ENCODE measurements at regions not wholly inside any gene's neighbourhood (a gene's known extent, or its start where the extent isn't known, plus 50 kb on each side); places are given as distances from the start of the nearest gene placed in this dataset.
A peak's percentile ranks its signal among the peaks of the same experiment; 100 is the strongest.

DNA sequence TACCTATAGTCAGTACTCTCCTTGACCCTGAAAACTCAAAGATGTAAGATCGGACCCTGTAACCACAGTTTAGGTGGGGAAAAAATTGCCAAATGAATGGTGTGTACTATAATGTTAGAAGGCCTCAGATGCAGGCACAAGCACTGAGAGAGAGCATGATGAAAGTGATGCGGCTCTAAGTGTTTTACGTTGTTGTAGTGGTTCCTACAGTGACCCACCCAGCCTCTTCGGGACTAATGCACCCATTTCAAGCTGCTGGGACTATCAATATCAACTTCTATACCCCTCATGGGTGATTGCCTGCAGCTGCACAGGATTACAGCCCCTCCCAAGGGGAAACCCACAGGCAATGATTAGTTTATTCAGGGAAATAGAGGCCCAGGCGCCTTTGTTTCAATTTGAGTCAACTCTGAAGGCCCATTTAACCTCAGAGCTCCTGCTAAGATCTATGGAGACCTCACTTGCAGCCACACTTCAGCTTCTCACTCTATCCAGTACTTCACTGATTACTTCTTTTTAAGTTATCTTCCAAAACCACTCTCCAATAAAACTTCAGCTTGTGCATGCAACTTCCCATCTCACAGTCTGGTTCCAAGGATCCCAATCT, 340.7 kb downstream of the NR2F1-AS1 start:
- Histone ChIP-seq H2BK5ac (ENCODE audit: low read depth, low read length, poor library complexity, severe bottlenecking) (no peak overlapping the region), H2BK15ac (ENCODE audit: low read depth, poor library complexity, severe bottlenecking) (no peak overlapping the region), H3K9ac (ENCODE audit: low read length) (no peak overlapping the region), H3K4ac (ENCODE audit: low read depth in 1 of 2, low read length in 2 of 2) (no peak overlapping the region), H3K79me1 (replicated peaks; ENCODE audit: low read length, poor library complexity, severe bottlenecking) (no peaks in the 10 kb centered on the region), H3K27ac (ENCODE audit: low read length, poor library complexity, severe bottlenecking) (no peak overlapping the region), H4K8ac (ENCODE audit: low read length) (no peak overlapping the region), H2AFZ (ENCODE audit: low read depth, low read length) (no peak overlapping the region), H3K23ac (ENCODE audit: low read length in 2 of 2) (no peak overlapping the region), H3K27me3 (ENCODE audit: control insufficient read depth in 1 of 2, insufficient read depth in 1 of 2, low read length in 2 of 2) (no peaks in the 10 kb centered on the region), H3K14ac (ENCODE audit: low read length in 2 of 2) (no peak overlapping the region), H3K4me1 (ENCODE audit: control insufficient read depth, insufficient read depth, low read depth, low read length) (no peaks in the 10 kb centered on the region), H3K4me2 (ENCODE audit: low read length, poor library complexity, severe bottlenecking) (no peak overlapping the region), H3K9me3 (ENCODE audit: control insufficient read depth, low read length) (no peaks in the 10 kb centered on the region), H3K18ac (ENCODE audit: low read depth in 1 of 2, low read length in 2 of 2) (no peak overlapping the region), H3K36me3 (ENCODE audit: control insufficient read depth in 1 of 2, insufficient read depth in 2 of 2, low read depth in 1 of 2, low read length in 2 of 2) (no peaks in the 10 kb centered on the region), H2BK120ac (ENCODE audit: low read depth, low read length) (no peak overlapping the region), H3K4me3 (ENCODE audit: insufficient read depth in 1 of 2, low read depth in 1 of 2, low read length in 2 of 2) (no peak overlapping the region), H2BK12ac (ENCODE audit: low read length in 2 of 2) (no peak overlapping the region), H2AK5ac (ENCODE audit: low read length, severe bottlenecking) (no peak overlapping the region), H4K91ac (ENCODE audit: low read length) (no peak overlapping the region)
- 96% methylated on average over 5 of the region's 5 CpGs for WGBS
- DNase-seq = no peak

DNA sequence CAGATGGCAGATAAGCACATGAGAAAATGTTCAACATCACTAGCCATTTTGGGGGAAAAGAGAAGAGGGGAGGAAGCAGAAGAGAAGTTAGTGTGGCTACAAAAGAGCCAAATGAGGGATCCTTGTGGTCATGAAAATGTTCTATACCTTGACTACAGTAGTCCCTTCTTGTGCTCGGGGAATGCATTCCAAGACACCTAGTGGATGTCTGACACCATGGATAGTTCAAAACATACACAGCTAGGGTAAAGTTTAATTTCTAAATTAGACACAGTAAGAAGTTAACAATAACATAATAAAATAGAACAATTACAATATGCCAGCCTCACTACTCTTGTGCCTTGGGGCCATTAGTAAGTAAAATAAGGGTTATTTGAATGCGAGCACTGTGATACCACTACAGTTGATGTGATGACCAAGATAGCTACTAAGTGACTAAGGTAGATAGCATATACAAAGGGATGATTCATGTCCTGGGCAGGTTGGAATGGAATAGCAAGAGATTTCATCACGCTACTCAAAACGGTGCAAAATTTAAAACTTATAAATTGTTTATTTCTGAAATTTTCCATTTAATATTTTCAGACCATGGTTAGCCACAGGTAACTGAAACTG, 344.1 kb downstream of the NR2F1-AS1 start:
- Histone ChIP-seq H3K23ac (ENCODE audit: low read length in 2 of 2) (no peak overlapping the region), H3K9ac (ENCODE audit: low read length) (no peak overlapping the region), H3K36me3 (ENCODE audit: control insufficient read depth in 1 of 2, insufficient read depth in 2 of 2, low read depth in 1 of 2, low read length in 2 of 2) (no peaks in the 10 kb centered on the region), H2AFZ (ENCODE audit: low read depth, low read length) (no peak overlapping the region), H2BK15ac (ENCODE audit: low read depth, poor library complexity, severe bottlenecking) (no peak overlapping the region), H3K4ac (ENCODE audit: low read depth in 1 of 2, low read length in 2 of 2) (no peak overlapping the region), H3K14ac (ENCODE audit: low read length in 2 of 2) (no peak overlapping the region), H2BK120ac (ENCODE audit: low read depth, low read length) (no peak overlapping the region), H4K8ac (ENCODE audit: low read length) (no peak overlapping the region), H3K4me3 (ENCODE audit: insufficient read depth in 1 of 2, low read depth in 1 of 2, low read length in 2 of 2) (no peak overlapping the region), H2AK5ac (ENCODE audit: low read length, severe bottlenecking) (no peak overlapping the region), H3K18ac (ENCODE audit: low read depth in 1 of 2, low read length in 2 of 2) (no peak overlapping the region), H3K9me3 (ENCODE audit: control insufficient read depth, low read length) (no peaks in the 10 kb centered on the region), H3K27ac (ENCODE audit: low read length, poor library complexity, severe bottlenecking) (no peak overlapping the region), H3K4me1 (ENCODE audit: control insufficient read depth, insufficient read depth, low read depth, low read length) (no peaks in the 10 kb centered on the region), H4K91ac (ENCODE audit: low read length) (no peak overlapping the region), H2BK5ac (ENCODE audit: low read depth, low read length, poor library complexity, severe bottlenecking) (no peak overlapping the region), H3K27me3 (ENCODE audit: control insufficient read depth in 1 of 2, insufficient read depth in 1 of 2, low read length in 2 of 2) (no peaks in the 10 kb centered on the region), H3K4me2 (ENCODE audit: low read length, poor library complexity, severe bottlenecking) (no peak overlapping the region), H2BK12ac (ENCODE audit: low read length in 2 of 2) (peak overlapping the region in 1 of 2 experiments; percentile 31), H3K79me1 (replicated peaks; ENCODE audit: low read length, poor library complexity, severe bottlenecking) (no peaks in the 10 kb centered on the region)
- WGBS = 53% methylated on average over 2 of the region's 4 CpGs
- DNase-seq = peak; percentile 56

GRCh38 chr5:93235761-93236160, 345.3 kb downstream of the NR2F1-AS1 start:
- whole genome bisulfite sequencing = no CpG with 5 or more reads among the region's 1 CpG
- no peak for DNase-seq
- Histone ChIP-seq H3K23ac (ENCODE audit: low read length in 2 of 2) (no peak overlapping the region), H3K27ac (ENCODE audit: low read length, poor library complexity, severe bottlenecking) (no peak overlapping the region), H2BK5ac (ENCODE audit: low read depth, low read length, poor library complexity, severe bottlenecking) (no peak overlapping the region), H3K9me3 (ENCODE audit: control insufficient read depth, low read length) (no peaks in the 10 kb centered on the region), H3K4me2 (ENCODE audit: low read length, poor library complexity, severe bottlenecking) (no peak overlapping the region), H4K91ac (ENCODE audit: low read length) (no peak overlapping the region), H3K14ac (ENCODE audit: low read length in 2 of 2) (no peak overlapping the region), H4K8ac (ENCODE audit: low read length) (no peak overlapping the region), H2AFZ (ENCODE audit: low read depth, low read length) (no peak overlapping the region), H3K4ac (ENCODE audit: low read depth in 1 of 2, low read length in 2 of 2) (no peak overlapping the region), H2BK15ac (ENCODE audit: low read depth, poor library complexity, severe bottlenecking) (no peak overlapping the region), H3K18ac (ENCODE audit: low read depth in 1 of 2, low read length in 2 of 2) (no peak overlapping the region), H3K4me3 (ENCODE audit: insufficient read depth in 1 of 2, low read depth in 1 of 2, low read length in 2 of 2) (no peak overlapping the region), H3K4me1 (ENCODE audit: control insufficient read depth, insufficient read depth, low read depth, low read length) (no peaks in the 10 kb centered on the region), H2BK120ac (ENCODE audit: low read depth, low read length) (no peak overlapping the region), H3K9ac (ENCODE audit: low read length) (no peak overlapping the region), H3K79me1 (replicated peaks; ENCODE audit: low read length, poor library complexity, severe bottlenecking) (no peaks in the 10 kb centered on the region), H2AK5ac (ENCODE audit: low read length, severe bottlenecking) (no peak overlapping the region), H3K27me3 (ENCODE audit: control insufficient read depth in 1 of 2, insufficient read depth in 1 of 2, low read length in 2 of 2) (no peaks in the 10 kb centered on the region), H3K36me3 (ENCODE audit: control insufficient read depth in 1 of 2, insufficient read depth in 2 of 2, low read depth in 1 of 2, low read length in 2 of 2) (no peaks in the 10 kb centered on the region), H2BK12ac (ENCODE audit: low read length in 2 of 2) (no peak overlapping the region)

- Histone ChIP-seq H3K23ac (ENCODE audit: low read length in 2 of 2) (no peak overlapping the region), H3K9me3 (ENCODE audit: control insufficient read depth, low read length) (no peaks in the 10 kb centered on the region), H2BK12ac (ENCODE audit: low read length in 2 of 2) (no peak overlapping the region), H3K27ac (ENCODE audit: low read length, poor library complexity, severe bottlenecking) (no peak overlapping the region), H3K4me1 (ENCODE audit: control insufficient read depth, insufficient read depth, low read depth, low read length) (no peaks in the 10 kb centered on the region), H2BK5ac (ENCODE audit: low read depth, low read length, poor library complexity, severe bottlenecking) (no peak overlapping the region), H3K27me3 (ENCODE audit: control insufficient read depth in 1 of 2, insufficient read depth in 1 of 2, low read length in 2 of 2) (no peaks in the 10 kb centered on the region), H4K8ac (ENCODE audit: low read length) (no peak overlapping the region), H3K4me2 (ENCODE audit: low read length, poor library complexity, severe bottlenecking) (no peak overlapping the region), H3K4ac (ENCODE audit: low read depth in 1 of 2, low read length in 2 of 2) (no peak overlapping the region), H2AFZ (ENCODE audit: low read depth, low read length) (no peak overlapping the region), H3K9ac (ENCODE audit: low read length) (no peak overlapping the region), H3K36me3 (ENCODE audit: control insufficient read depth in 1 of 2, insufficient read depth in 2 of 2, low read depth in 1 of 2, low read length in 2 of 2) (no peaks in the 10 kb centered on the region), H4K91ac (ENCODE audit: low read length) (no peak overlapping the region), H2BK15ac (ENCODE audit: low read depth, poor library complexity, severe bottlenecking) (no peak overlapping the region), H3K4me3 (ENCODE audit: insufficient read depth in 1 of 2, low read depth in 1 of 2, low read length in 2 of 2) (no peak overlapping the region), H2AK5ac (ENCODE audit: low read length, severe bottlenecking) (no peak overlapping the region), H3K14ac (ENCODE audit: low read length in 2 of 2) (no peak overlapping the region), H2BK120ac (ENCODE audit: low read depth, low read length) (no peak overlapping the region), H3K79me1 (replicated peaks; ENCODE audit: low read length, poor library complexity, severe bottlenecking) (no peaks in the 10 kb centered on the region), H3K18ac (ENCODE audit: low read depth in 1 of 2, low read length in 2 of 2) (no peak overlapping the region)
- DNase-seq = no peak
- WGBS = no CpG with 5 or more reads among the region's 1 CpG
These were observed 354.8 kb downstream of the NR2F1-AS1 start for GRCh38 chr5:93226202-93226735.
